NCI-H2081 (cell line): ENCODE measurements at regions not wholly inside any gene's neighbourhood (a gene's known extent, or its start where the extent isn't known, plus 50 kb on each side); places are given as distances from the start of the nearest gene placed in this dataset.
"Not testable (repeated sequence)": the region's sequence is repeated elsewhere in the genome, so short reads cannot be mapped to it uniquely, and the experiment has no call there.

Experiments used
- DNase-seq, 2 experiments: peaks; one replicate each; lab custom pipeline; 2025; lab: John Stamatoyannopoulos, UW

GRCh38 chr9:96131825-96132224, 170.2 kb downstream of the HSD17B3 start:
- DNase-seq, result no peak

DNA sequence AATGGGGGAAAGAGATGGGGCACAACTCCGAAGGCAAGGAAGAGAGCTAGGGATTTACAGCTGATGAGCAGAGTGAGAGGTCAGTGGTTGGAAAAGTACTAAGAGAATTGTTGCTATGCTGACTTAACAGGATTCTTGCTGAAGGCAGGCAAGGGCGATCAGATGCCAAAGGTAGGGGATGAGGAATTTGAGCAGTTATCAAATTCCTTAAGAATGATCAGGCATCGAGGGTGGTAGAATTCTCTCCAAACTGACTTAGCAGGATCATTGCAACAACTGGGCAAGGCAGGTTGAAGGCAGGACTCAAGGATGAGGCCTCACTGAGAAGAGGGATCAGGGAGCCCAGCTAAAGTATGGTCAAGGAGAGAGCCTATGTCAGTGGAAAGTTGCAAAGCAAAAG, 171.0 kb downstream of the HSD17B3 start:
- no peak for DNase-seq

DNA sequence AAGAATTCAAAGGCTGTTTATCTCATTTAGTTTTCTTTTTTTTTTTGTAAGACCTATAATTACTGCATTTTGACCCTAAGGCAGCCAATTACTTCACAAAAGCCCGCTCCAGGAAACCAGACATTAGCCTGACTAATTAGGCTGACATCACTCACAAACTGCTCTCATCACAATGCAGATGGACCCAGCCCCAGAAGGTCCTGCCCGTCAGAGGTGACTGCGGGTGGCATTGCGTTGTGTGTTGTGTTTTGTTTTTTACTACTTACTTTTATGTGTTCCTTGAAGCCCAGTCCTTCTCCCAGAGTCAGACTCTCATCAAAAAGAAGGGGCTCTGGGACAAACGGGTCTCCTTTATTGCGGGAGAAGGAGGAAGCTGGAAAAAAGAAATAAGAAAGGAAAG, 172.2 kb downstream of the HSD17B3 start:
- peak; percentile 76 to 90 for DNase-seq

DNA sequence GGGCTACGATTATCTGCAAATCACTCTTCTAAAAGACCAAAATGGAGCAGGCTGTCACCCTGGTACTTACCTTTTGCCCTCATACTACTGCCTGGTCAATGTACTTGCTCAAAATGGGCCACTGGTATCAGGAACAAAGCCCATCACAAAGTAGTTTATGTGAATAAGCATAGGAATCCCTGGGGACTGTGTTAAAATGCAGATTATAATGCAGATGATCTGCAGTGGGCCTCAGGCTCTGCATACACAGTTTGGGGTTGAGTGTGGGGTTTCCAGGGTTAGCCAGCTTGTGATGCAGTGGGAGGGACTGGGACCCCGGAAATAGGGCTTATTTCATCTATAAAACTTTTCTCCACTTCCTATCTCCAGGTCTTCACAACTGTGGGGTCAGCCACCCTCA, 173.1 kb downstream of the HSD17B3 start:
- DNase-seq, result no peak

DNA sequence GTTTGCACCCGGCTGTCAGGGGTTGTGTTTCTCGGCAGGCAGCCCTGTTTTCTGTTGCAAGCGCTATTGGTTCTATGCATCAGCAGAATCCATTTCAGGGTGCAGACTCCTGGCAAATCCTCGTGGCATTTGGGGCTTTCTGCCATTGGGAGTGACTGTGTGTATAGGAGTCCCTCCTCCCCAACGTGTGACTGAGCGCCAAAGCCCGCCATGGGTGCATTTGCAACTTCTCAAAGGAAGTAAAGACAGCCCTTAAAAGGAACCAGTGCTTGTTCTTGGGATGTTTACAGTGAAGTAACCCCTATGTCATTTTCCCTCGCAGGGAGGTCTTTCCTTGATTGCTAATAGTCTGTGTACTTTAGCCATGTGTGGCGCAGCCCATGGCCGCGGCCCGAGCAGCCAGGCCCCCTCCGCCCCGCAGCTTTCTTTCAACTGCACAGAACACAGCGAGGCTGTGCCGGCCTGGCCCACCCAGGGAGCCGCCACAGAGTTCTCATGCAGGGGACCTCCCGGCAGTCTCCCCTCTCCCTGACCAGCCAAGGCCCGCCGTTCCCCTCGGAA, 175.6 kb downstream of the HSD17B3 start:
- no peak for DNase-seq

- no peak for DNase-seq
Observed at GRCh38 chr9:96125624-96126023, 176.4 kb downstream of the HSD17B3 start.

GRCh38 chr9:96122751-96123150, 179.2 kb downstream of the HSD17B3 start:
- no peak for DNase-seq

- DNase-seq, result no peak
Observed at GRCh38 chr9:96122282-96122681, 179.7 kb downstream of the HSD17B3 start.

DNA sequence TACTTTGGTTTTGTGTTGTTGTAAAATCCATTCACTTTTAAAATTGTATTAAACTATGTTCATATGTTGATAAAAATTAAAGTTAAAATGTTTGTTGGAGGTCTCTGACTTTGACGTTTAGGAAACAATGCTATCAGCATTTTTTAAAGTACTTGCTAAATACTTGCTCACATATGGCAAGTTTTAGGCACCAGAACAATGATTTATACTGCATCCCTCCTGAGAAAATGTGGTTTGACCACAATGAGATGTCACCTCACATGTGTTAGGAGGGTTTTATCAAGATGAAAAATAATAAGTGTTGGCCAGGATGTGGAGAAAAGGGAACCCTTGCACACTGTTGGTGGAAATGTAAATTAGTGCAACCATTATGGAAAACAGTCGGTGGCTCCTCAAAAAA, 180.8 kb downstream of the HSD17B3 start:
- no peak for DNase-seq

- no peak for DNase-seq
Observed at GRCh38 chr9:96117398-96118080, 184.4 kb downstream of the HSD17B3 start.

DNA sequence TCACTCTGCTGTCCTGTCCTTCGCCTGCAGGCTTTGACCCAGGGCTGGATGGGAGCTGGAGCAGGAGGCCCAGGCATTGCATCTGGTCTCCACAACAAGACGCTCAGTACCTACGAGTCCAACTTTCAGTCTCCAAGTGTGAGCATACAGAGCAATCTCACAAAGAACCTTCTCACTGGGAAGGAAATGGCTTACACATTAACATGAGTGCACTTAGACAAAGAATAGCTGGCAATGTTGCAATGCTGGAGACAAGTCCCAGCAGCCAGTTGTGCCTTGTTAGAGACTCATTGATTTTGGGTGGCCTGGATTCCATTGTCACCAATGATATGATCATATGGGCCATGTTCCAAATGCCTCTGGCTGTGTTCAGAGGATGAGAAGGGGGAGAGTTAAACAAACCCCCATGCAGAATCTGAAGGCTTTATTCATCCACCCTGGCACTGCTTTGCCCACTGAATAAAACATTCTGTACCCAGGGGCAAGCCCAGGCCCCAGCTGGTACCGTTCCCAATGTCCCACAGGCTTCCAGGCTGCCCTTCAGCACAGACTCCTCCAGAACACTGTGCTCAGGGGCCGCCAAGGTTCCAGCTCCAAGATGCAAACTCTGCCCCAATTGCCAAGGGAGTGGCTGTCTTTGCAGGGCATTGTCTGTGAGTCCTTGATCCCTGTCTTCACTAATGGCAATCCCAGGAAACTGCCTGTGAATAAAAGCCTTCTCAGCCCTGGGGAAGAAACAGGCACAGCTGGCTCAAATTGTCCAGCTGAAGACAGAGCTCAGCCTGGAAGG, 185.5 kb downstream of the HSD17B3 start:
- DNase-seq, result no peak

DNA sequence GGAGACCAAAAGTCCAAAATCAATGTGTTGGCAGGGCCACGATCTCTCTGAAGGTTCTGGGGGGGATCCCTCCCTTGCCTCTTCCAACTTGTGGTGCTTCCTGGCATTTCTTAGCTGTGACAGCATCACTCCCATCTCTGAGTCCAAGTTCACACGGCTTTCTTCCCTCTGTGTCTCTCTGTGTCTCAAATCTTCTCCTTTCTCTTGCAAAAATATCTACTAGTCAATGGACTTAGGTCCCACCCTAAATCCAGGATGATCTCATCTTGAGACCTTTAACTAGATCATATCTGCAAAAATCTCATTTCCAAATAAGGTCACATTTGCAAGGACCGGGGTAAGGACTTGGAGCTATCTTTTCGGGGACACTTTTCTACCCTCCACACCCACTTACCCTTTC, 186.1 kb downstream of the HSD17B3 start:
- no peak for DNase-seq

DNA sequence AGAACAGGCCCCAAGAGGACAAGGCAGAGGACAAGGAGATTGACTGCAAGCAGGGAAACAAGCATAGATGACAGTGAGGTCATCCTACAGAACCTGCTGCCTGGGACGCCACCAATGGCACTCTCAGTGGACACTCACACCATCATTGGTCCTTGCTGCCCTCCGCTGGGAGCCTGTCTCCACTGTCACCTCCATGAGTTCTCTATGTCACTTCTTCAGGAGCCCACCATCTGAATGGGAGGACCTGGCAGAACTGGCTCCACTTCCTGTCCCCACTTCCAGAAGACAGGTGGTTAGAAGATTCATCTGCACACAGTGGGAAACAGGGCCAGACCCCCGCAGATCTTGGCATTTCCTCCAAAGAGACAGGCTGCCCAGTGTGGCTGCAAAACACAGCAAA, 188.9 kb downstream of the HSD17B3 start:
- no peak for DNase-seq

DNA sequence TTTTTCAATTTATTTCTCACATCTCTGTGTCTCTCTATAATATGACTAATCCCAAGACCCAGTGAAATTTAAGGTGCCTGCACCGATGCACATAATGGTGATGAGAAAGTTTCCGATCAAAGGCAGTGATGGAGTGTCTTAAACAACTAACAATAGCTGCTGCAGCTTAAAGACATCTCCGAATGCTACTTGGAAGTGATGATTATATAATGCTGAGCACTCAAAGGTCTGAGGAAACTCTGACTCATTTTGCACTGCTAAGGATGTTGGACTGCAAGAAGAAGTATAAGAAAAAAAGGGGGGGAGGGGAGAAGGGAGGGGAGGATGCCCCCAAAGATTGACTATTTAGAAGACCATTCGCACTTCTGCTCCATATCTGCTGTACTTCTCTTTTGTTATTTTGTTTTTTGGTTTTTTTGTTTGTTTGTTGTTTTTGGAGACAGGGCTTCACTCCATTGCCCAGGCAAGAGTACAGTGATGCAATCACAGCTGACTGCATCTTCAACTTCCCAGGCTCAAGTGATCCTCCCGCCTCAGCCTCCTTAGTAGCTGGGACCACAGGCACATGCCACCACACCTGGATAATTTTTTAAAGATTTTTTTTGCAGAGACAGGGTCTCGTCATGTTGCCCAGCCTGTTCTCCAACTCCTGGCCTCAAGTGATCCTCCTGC, 192.2 kb downstream of the HSD17B3 start:
- no peak for DNase-seq

DNA sequence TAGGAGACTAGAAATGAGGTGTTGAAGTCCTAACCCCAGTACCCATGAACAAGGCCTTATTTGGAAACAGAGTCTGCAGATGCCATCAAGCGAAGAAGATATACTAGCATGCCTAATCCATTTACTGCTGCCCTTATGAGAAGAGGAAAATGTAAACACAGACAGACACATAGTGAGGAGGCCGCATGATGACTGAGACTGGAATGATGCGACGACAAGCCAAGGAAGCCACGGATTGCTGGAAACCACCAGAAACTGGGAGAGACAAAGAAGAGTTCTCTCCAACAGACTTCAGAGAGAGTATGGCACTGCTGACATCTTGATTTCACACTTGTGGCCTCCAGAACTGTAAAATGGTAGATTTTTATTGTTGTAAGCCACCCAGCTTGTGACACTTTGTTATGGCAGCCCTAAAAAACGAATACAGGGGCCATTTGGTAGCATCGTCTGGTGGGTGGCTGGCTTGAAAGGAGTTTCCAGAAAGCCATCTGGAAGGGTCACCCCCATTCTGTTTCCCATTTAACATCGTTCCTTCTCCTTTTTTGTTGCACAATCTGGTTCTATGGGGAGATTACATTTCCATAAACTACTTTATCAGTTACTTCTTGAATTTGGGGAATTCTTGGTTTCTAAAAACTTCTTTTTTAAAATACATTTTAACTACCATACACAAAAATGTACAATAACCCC, 193.1 kb downstream of the HSD17B3 start:
- DNase-seq, result no peak

DNA sequence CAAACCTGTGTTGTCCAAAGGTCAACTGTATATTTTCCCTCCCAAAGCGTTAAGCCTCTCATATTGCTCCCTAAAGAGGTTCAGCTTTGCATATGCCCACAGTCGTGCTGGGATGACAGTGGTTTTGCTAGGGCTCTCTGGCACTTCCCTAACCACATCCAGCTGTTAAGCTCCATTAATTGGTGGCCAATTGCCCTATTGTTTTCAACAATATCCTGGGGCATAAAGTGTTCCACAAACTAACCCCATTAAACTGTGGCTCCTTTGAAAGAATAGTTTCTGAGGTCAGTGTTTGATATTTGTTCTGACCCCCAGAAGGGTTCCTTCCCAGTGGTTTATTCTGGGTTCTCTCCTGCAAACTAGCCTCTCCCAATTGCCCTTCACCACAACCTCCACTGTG, 194.5 kb downstream of the HSD17B3 start:
- DNase-seq, result no peak

DNA sequence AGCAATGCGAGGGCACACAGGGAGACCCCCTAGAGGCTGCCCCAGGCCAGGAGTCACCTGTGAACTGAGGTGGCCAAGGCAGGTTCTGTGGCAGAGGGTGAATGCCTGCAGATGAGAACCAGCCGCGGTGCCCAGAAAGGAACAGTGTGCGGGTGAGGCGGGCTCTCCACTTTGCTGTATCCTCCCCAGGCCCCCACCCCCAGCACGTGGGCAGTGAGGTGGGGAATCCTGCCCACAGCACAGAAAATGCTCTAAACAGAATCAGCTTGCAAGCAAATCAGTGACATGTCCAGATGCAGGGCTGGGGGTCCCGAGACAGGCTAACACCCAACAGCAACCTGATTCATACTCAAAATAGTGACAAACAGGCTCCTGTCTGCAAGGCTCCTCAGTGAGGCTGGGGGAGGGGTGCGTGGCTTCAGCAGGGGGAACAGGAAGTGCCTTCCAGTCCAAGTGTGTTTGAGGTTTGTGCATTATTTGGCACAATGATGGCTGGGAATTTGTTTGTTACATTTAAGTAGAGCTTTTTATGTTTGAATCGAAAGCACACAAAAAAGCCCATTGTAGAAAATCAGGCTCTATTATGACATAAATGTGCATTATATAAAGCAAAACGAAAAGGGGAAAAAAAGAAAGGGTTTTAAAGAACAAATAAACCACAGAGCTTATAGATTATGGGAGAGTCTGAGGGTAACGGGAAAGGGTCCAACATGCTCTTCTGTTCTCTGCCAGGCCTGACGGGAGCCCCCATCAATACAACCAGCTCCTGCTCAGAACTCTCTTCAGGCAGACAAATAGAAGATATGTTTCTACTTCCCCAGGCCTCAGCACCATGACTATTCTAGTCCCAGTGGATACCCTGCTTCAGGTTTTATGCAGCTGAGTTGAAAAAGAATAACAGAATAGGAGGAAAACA, 201.3 kb downstream of the HSD17B3 start:
- peak; percentile 7 to 29 for DNase-seq

DNA sequence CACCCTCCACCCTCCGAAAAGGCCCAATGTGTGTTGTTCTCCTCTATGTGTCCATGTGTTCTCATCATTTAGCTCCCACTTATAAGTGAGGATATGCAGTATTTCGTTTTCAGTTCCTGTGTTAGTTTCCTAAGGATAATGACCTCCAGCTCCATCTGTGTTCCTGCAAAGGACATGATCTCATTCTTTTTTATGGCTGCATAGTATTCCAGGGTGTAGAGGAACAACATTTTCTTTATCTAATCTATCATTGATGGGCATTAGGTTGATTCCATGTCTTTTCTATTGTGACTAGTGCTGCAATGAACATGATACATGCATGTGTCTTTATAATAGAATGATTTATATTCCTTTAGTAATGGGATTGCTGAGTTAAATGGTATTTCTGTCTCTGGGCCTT, 211.3 kb downstream of the HSD17B3 start:
- DNase-seq, result not testable (repeated sequence)

DNA sequence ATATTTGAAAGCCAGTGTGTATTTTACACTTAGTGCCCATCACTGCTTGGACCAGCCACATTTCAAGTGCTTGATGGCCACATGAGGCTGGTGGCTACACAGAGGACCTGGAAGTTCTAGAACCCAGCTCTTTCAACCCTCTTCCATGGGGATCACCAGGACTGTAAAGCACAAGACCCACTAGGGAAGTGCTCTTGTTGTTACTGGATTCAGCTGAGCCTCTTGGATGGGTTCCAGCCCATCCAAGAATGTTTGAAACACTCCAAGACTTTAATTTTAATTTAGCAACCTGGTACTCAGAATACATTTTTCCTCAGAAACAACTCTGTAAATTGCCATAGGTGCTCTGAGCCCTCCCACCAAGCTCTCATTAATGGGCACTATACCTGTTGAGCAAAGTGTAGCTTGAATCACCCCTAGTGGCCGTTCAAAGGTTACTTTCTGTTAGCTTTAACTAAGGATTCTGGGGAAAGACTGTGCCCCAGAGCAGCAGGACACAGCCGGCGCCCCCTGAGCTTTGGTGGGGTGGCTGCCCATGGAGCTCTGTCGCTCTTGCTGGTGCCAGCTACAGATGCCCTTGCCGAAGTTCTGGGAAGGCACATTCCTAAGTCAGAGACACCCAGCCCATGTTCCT, 212.4 kb downstream of the HSD17B3 start:
- DNase-seq, result no peak

GRCh38 chr9:96088510-96088909, 213.0 kb downstream of the ERCC6L2 start:
- DNase-seq, result no peak
